SHP77 (cell line): ENCODE measurements at regions not wholly inside any gene's neighbourhood (a gene's known extent, or its start where the extent isn't known, plus 50 kb on each side); places are given as distances from the start of the nearest gene placed in this dataset.
"Not testable (repeated sequence)": the region's sequence is repeated elsewhere in the genome, so short reads cannot be mapped to it uniquely, and the experiment has no call there.

ENCODE experiments used
- DNase-seq, 2 experiments: peaks; one replicate each; lab custom pipeline; 2025; lab: John Stamatoyannopoulos, UW

DNA sequence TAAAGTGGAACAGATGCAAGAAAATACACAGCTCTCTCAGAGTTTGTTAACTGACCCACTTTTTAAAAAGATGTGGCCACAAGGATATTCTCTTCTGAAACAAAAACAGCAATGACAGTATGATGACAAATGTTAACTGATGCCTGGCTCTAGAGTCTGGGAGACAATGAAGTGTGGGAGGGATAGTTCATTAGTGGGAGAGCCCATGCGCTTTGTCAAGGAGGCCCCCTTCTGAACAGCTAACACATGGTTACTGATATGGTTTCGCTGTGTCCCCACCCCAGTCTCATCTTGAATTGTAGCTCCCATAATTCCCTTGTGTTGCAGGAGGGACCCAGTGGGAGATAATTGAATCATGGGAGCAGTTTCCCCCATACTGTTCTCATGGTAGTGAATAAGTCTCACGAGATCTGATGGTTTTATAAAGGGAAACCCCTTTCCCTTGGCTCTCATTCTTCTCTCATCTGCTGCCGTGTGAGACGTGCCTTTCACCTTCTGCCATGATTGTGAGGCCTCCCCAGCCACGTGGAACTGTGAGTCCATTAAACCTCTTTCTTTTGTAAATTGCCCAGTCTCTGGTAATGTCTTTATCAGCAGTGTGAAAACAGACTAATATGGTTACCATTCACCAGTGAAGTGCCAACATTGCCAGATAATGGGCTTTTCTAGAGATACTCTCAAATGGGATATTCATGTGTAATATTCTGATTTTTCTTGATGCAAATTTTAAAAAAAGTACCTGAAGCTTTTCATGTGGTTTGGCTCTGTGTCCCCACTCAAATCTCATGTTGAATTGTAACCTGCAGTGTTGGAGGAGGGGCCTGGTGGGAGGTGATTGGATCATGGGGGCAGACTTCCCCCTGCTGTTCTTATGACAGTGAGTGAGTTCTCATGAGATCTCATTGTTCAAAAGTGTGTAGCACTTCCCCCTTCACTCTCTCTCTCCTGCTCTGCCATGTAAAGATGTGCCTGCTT lies 435.8 kb downstream of the SHISA9 start:
- not testable (repeated sequence) for DNase-seq

DNA sequence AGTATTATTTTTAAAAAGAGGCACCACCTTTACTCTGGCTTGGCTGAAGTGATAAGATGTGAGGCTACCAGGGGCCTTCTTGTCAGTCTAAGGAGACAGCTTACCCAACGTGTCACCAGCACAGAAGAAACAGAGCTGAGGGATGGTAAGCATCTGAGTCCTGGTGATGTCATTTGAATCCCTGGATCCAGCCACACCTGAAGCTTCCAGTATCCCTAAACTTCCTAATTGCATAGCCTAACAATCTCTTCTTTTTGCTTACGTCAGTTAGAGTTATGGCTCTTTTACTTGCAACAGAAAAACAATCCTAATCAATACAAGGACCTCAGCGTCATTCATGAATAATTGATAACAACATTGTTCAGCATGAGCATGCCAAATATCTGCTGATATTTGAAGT lies 436.6 kb downstream of the SHISA9 start:
- no peak for DNase-seq

DNA sequence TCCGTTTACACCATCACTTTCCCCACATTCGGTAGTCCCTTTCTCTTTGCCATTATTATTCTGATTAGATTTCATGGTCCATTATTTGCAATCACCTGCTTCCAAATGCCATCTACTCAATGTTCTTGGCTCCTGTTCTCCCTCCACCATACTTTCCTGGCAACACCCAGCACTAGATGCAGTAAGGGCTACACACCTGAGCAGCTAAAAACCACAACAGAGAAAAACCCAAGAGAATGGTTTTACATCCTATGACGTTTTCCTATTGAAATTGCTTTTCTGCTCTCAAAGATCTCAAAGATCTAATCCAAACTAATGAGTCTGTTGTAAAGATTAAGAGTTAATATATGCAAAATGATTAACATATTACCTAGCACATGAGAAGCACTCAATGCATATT lies 441.3 kb downstream of the SHISA9 start:
- no peak for DNase-seq

DNA sequence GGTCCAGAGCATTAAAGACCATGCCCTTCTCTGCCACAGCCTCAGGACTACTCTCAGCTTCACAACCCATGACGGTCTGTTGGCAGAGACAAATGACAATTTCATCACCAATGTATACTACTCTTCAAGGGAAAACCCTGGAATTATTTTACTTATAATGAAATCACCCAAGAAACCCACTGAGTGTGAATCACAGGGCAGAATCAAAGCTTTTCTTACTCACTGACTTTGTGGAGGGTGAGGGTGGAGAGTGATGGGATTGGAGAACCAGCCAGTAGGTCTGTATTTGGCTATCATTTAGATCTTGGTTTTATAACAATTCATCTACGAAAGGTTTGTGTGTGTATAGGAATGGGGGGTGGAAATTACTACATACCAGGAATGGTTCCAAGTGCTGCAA lies 442.6 kb downstream of the SHISA9 start:
- no peak for DNase-seq

DNA sequence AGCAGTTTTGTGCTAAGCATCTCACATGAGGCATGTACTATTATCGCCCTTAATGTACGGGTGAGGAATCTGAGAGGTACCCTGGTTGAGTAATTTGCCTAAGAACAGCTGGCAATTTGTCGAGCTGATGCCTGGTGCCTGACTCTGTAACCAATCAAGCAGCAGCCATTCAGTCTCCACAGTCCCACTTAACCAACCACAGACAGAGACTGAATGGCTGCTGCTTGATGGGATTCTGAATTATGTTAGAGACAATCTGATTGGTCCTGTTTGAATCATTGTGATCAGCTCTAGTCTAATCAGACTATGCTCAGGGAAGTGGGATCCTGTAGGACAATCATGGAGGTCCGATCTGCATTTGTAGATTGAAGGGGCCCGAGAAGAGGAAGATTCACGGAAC lies 447.0 kb downstream of the SHISA9 start:
- DNase-seq = no peak

DNA sequence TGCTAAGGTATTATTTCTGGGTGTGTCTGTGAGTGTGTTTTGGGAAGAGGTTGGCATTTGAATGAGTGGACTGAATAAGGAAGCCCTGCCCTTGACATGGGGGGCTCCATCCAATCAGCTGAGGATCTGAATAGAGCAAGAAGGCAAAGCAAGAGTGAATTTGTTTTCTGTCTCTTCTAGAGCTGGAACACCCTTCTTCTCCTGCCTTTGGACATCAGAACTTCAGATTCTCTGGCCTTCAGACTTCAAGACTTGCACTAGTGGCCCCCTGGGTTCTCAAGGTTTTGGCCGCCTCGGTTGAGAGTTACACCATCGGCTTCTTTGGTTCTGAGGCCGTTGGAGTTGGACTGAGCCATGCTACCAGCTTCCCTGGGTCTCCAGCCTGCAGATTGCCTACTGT lies 448.6 kb downstream of the SHISA9 start:
- no peak for DNase-seq

DNA sequence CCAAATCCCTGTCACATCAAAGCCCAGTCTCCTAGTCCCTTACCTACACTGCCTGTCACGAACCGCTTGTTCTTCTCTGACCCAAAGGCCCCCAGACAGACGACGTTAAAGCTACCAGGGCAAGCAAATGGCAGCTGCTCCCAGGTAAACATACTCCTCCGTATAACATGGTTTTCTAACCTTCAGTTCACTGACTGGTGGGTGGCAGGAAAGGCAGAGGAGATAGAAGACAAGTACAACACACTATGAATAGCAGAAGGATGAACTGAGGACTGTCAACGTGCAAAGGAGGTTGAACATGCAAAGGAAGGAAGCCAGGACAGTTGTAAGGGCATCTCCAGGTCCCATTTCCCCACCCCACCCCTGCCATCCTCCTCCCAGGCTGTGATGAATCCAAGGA lies 449.8 kb downstream of the SHISA9 start:
- DNase-seq = no peak

DNA sequence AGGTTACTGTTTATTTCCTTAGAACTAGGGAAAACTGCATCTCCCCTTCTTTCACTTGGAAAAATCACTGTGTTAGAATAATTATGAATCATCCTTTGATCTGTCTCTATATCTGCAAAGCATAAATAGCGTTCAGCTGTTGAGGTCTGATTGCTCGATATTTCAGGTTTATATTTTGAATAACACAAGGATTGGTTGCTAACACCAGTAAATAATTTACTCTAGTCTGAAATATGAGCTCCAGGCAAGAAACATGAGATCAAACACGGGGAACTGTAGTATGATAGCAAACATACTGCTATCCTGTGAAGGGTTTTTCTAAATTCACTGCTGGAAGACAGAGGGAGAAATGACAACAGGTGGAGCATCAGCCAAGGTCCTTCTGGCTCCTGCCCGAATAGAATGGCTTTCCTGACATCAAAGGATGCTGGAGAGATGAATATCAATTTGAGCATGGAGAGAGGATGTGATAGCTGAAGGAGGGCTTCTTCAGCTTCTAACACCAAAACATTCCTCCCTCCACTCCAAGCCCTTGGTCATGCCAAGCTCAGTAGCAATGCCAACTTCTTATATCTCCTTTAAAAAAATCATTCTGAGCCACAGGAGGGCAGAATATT lies 450.3 kb downstream of the SHISA9 start:
- DNase-seq = no peak

DNA sequence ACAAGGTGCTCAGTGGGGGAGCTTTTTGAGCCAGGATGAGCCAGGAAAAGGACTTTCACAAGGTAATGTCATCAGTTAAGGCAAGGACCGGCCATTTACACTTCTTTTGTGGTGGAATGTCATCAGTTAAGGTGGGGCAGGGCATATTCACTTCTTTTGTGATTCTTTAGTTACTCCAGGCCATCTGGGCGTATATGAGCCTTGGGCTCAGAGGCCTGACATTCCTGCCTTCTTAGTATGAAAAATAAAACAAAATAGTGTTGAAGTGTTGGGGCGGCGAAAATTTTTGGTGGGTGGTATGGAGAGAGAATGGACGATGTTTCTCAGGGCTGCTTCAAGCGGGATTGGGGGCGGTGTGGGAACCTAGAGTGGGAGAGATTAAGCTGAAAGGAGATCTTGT lies 451.4 kb downstream of the SHISA9 start:
- DNase-seq = not testable (repeated sequence)

DNA sequence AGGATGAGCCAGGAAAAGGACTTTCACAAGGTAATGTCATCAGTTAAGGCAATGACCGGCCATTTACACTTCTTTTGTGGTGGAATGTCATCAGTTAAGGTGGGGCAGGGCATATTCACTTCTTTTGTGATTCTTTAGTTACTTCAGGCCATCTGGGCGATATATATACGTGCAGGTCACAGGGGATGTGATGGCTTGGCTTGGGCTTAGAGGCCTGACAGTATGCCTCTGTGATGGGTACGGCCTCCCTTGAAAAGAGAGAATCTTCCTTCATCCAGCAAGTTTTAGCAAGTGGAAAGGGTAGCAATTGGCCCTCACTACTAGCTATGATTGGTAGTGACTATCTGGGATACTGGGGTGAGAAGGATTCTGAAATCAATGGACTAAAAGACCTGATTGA lies 456.4 kb downstream of the SHISA9 start:
- DNase-seq = not testable (repeated sequence)

DNA sequence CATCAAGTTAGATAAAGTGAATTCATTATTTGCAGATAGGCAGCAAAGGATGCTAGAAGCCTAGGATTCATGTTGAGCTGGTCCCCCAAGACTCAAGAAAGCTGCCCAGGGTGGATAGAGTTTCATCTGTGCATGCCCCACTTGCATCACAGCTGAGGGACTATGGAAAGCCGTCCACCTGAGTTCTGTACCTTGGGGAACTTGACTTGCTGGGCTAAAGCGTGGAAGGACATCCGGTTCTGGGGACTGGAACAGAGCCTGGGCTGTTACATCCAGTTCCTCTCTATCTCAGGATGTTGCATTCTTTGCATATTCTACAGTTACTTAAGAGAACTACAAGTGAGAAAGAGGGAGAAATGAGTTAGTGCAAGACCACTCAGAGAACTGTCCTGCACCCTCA lies 458.4 kb downstream of the SHISA9 start:
- DNase-seq = no peak

DNA sequence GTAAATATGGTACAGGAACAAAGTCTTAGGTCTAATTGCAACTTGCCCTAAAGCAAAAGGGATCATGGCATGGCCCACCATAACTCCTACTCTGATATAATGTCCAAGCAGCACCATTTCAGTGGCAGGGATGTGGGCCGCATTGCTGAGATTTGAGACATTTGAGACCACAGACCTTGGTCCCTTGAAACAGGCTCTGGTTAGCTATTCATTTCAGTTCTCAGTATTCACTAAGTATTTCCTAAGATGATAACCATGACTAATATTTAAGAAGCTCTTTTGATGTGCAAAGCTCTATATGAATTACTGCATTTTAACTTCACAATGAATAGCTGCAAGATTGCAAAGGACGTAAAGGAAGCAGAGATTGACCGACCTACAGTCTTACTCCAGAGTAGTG lies 471.0 kb downstream of the SHISA9 start:
- DNase-seq = no peak

DNA sequence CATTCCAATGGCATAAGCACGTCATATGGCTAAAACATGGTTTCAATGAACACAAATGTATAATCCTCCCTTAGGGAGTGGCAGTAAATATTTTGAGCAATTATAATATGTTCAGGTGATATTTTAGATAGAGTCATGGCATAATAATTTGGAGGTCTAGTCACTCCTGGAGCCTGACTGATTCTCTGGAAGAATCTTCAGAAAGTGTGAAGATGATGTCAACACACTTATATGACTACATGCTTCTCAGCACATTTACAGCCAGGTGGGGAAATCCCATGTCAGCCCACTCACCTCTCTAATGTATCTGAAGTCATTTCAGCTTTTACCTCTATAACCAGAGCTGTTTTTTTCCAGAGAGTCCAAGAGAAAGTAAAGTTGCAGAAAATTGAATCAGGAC lies 474.8 kb downstream of the SHISA9 start:
- DNase-seq = no peak

DNA sequence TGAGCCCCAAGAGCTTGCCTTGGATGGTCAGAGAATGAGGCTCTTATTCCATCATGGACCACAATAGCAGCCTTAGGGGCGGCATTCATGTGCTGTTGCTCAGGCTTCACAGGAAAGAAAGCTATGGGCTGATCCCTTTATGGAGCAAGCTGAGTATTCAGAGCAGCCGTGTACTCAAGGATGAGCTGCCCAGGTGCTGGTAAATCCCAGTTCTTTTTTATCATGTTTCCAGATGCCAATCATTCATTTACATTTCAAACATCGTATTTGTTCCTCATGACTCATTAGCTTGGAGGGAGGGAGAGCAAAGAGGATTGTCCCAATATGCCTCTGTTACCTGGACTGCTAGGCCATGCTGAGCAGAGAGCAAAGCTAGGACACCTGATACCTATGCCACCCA lies 475.7 kb downstream of the SHISA9 start:
- no peak for DNase-seq

DNA sequence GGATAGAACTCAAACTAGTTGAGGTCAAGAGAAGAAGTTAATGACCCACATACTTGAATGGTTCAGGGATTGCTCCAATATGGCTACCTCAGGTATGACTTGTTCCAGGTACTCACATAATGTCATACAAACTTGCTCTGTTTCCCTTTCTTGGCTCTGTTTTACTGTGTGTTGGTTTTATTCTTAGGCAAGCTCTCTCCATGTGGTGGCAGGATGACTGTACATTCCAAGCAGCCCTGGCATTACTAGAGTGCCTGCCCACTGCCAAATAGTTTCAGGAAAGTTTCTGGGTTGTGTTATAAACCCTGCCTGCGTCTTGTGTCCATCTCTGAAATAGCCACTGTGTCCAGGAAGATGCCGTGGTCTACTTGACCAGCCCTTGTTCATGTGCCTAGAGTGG lies 476.8 kb downstream of the SHISA9 start:
- DNase-seq = no peak

DNA sequence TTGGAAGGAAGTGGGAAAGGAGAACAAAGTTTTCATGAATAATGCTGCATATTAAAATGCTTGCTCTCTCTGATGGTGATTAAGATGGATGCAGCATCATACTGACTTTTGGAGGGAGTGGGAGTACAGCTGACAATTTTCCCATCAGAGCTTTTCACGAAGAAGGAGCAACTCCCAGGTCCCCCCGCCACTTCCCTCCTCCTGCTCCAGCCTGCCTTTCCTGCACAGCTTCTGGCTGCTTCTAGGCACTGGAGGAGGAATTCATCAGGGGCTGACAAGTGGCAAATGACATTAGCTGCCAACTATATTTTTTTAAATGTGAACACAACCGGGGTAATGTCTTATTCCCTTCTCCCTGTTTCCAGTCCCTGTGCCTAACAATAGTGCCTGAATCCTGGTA lies 477.9 kb downstream of the SHISA9 start:
- DNase-seq = no peak

DNA sequence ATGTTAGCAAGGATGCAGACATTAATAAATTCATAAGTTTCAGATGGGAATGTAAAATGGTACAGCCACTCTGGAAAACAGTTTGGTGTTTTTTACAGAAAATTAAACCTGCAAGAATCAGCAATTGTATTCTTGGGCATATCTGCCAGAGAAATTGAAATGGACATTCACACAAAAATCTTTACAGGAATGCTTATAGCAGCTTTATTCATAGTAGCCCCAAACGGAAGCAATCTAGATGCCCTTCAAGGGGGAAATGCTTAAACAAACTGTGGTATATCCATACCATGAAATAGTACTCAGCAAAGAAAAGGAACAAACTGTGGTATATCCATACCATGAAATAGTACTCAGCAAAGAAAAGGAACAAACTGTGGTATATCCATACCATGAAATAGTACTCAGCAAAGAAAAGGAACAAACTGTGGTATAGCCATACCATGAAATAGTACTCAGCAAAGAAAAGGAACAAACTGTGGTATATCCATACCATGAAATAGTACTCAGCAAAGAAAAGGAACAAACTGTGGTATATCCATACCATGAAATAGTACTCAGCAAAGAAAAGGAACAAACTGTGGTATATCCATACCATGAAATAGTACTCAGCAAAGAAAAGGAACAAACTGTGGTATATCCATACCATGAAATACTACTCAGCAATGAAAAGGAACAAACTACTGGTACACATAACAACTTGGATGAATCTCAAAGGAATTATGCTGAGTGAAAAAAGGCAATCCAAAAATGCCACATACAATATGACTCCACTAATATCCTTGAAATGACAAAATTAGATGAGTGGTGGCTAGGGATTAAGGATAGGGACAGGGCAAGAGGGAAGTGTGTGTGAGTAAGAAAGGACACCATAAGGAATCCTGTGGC lies 484.0 kb downstream of the SHISA9 start:
- DNase-seq = not testable (repeated sequence)

DNA sequence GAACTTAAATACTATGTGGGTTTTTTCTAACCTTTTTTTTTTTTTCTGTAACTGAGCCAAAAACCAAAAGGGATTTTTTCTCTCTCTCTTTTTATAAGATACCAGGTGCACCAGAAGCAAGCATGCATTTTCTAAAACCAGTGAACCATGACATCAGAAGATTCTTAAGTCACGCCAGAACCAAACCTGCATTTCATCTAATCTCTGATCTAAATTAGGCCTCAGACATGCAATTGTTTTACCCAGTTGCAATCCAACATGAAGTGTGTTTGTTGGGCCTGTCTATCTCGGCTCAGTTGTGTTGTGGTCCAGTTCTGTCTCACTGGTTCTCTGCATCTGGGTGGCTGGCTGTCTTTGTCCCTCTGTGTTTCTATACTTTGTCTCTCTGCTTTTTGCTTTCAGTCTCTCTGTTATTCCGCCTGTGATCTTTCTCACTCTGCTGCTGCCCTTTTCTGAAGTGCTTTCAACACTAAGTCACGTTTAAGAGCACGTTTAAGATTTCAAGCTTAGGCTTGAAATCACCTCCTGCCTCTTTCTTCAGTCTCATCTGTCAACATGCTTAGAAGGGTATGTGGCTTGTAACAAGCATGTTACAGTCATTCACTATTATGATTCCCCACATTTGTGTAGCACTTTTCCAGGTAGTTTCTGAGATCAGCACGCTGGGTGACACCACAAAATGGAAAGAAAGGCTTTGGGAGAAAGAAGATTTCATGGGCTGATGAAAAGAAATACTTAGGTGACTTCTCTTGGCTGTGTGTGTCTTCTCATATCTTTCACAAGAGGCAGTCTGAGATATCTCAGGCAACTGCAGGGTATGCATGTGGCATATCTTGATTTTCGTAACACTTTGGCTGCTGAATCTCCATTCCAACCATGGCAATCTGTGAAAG lies 488.9 kb downstream of the SHISA9 start:
- DNase-seq = no peak

DNA sequence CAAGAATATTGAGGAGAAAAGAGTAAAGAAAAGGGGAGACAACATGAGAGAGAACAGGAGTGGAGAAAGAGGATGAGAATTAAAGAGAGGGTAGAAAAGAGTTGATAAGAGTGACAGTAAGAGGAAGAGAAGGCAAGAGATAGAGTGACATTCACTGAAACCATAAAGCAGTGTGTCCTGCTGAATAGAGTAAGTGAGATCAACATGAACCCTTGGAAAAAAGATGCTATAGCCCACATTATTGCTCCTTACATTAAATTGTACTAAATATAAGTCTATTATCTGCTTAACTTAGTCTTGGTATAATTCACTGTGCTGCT lies 489.5 kb downstream of the SHISA9 start:
- no peak for DNase-seq

DNA sequence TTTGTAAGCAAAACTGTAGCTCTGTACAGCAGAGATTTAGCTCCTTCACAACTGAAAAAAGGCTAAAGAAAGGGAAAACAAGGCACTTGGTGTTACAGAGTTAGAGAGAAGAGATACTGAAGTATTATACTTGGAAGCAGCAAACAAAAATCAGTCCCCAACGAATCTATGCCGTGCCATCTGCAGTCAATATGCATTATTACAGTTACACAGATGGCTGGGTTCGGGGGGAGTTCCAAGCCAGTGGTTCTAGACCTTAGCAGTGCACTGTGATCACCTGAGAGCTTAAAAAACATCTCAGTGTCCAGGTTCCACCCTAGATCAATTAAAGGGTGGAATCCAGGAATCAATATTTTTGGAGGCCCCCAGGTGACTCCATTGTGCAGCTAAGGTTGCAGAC lies 489.9 kb downstream of the SHISA9 start:
- DNase-seq = no peak

DNA sequence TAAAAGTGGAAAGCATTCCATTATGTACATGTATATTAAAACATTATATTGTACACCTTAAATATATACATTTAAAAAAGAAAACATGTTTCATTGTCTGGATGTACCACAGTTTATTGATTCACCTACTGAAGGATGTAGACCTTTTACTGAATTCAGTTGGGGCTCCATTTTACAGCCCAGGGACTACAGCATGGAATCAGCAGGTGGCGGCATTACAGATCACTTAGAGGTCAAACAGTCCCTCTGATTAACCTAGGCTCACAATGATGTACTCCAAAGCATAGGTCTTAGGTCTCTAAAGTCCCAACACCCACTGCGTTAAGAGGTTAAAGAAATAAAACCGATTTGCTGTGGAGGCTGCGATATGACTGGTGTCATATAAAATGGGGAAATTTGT lies 490.9 kb downstream of the SHISA9 start:
- no peak for DNase-seq

DNA sequence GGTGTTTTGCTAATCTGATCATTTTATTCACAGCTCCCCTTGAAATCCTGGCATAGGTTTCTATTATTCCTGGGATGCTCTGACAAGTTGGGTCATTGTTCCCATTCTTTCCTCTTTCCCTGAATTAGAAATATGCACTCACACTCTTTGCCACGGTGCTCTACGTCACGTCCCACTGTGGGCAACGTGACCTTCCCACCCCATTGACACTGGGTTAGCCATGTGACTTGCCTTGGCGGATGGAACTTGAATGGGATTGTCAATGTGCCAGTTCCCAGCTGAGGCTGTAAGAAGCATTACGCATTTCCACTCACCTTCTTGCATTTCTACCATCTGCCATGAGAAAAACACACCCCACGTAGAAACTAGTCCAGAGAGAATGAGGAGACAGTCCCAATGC lies 492.4 kb downstream of the SHISA9 start:
- no peak for DNase-seq
